ENCODE measurements at regions not wholly inside any gene's neighbourhood (a gene's known extent, or its start where the extent isn't known, plus 50 kb on each side); places are given as distances from the start of the nearest gene placed in this dataset.

- TF ChIP-seq, protein P1, sequence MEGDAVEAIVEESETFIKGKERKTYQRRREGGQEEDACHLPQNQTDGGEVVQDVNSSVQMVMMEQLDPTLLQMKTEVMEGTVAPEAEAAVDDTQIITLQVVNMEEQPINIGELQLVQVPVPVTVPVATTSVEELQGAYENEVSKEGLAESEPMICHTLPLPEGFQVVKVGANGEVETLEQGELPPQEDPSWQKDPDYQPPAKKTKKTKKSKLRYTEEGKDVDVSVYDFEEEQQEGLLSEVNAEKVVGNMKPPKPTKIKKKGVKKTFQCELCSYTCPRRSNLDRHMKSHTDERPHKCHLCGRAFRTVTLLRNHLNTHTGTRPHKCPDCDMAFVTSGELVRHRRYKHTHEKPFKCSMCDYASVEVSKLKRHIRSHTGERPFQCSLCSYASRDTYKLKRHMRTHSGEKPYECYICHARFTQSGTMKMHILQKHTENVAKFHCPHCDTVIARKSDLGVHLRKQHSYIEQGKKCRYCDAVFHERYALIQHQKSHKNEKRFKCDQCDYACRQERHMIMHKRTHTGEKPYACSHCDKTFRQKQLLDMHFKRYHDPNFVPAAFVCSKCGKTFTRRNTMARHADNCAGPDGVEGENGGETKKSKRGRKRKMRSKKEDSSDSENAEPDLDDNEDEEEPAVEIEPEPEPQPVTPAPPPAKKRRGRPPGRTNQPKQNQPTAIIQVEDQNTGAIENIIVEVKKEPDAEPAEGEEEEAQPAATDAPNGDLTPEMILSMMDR (IDR thresholded peaks at IDR 0.05), result no peak
- TF ChIP-seq EZH2 (IDR thresholded peaks at IDR 0.05), result no peak
Observed at GRCh38 chr2:211062297-211062612, 505.9 kb downstream of the CPS1 start.
